RWPE1 (cell line): ENCODE measurements at regions not wholly inside any gene's neighbourhood (a gene's known extent, or its start where the extent isn't known, plus 50 kb on each side); places are given as distances from the start of the nearest gene placed in this dataset.

Source experiments
- CTCF ChIA-PET: fragments of 350-600 bp; sonication (Branson Sonifier 250); formaldehyde crosslinking; extraction: SDS; loops from one replicate; lab custom pipeline; 2021; lab: Yijun Ruan, JAX
- POLR2A ChIA-PET: fragments of 400-600 bp; formaldehyde crosslinking; extraction: SDS; loops from one replicate; lab custom pipeline; 2020; ENCODE audit warnings: antibody characterized with exemption; ENCODE audit not compliant: low non-redundant PET; lab: Yijun Ruan, JAX
- DNase-seq: peaks from one replicate; pipeline ENCODE4 v3.0.0; 2012; ENCODE audit warnings: low spot score
- H3K27ac ChIP-seq: fragments of 450-650 bp; 2 replicates; pipeline ENCODE4 v1.5.1; 2017
- CTCF ChIP-seq: fragments of 450-650 bp; conservative IDR thresholded peaks from 2 replicates; pipeline ENCODE4 v1.5.1; 2017; ENCODE audit warnings: low read depth, mild to moderate bottlenecking

GRCh38 chr5:4651806-4652565 lies 488.1 kb upstream of the ADAMTS16 start:
- CTCF ChIA-PET: no interaction called here
- POLR2A ChIA-PET: no interaction called here
- TF ChIP-seq CTCF: no peak
- H3K27ac ChIP-seq: no peak overlapping the region
- no peak for DNase-seq

DNA sequence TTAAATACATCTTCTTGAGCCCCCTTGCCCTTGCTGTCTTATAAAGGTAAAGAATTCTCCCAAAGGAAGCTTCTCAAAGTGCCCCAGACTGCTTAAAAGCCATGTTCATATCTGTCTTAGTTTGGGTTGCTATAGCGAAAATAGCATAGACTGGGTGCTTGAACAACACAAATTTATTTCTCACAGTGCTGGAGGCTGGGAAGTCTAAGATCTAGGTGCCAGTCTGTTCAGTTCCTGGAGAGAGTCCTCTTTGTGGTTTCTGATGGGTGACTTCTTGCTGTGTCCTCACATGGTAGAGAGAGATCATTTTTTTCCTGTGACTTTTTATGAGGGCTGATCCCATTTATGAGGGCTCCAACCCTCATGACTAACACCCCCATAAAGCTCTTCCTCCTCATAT lies 486.7 kb upstream of the ADAMTS16 start:
- no peak for DNase-seq
- no peak overlapping the region for H3K27ac ChIP-seq
- TF ChIP-seq CTCF: no peak
- POLR2A ChIA-PET: no interaction called here
- CTCF ChIA-PET: no interaction called here

DNA sequence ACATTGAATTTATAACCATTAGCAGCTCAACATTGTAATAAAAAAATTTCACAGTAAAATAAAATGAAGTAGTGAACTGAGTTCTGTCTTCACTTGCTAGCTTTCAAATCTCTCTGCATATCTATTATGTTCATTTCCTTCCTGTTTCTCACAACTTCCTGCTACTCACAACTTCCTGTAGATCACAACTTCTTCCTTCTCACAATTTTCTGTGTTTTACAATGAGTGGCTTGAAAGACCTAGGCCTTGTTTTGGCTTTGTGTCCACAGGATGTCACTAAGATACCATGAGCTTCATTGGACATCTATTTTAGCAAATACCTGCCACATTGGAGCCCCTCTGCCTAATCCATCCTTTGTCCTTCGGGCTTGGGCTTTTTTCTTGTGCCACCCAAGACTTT lies 480.3 kb upstream of the ADAMTS16 start:
- ChIA-PET POLR2A (no interaction called here), CTCF (no interaction called here)
- no peak for DNase-seq
- no peak for TF ChIP-seq CTCF
- H3K27ac ChIP-seq: no peak overlapping the region

DNA sequence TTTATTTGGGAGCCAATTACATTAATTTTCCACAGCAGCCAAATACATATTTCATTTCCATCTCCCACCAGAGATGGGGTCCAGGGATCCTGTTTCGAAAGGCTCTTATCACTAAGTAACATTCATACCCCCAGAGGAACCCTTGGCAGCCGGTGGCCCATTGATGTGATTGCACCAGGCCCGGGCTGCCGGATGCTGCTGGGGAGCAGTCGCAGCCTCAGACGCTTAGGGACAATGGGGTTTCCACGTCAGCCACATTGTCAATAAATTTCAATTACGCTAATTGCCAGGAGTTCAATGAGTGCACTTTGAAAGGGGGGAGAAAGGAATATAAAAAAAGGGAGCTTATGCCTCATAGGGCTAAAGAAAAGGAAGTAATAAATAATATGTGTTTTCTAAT lies 478.8 kb upstream of the ADAMTS16 start:
- no peak for TF ChIP-seq CTCF
- no peak for DNase-seq
- POLR2A ChIA-PET: no interaction called here
- CTCF ChIA-PET: no interaction called here
- no peak overlapping the region for H3K27ac ChIP-seq

- TF ChIP-seq CTCF: no peak
- POLR2A ChIA-PET: no interaction called here
- CTCF ChIA-PET: no interaction called here
- DNase-seq: no peak
- no peak overlapping the region for H3K27ac ChIP-seq
These were observed 478.3 kb upstream of the ADAMTS16 start for GRCh38 chr5:4661836-4662235.

GRCh38 chr5:4662756-4663155 lies 477.4 kb upstream of the ADAMTS16 start:
- no peak for DNase-seq
- ChIA-PET POLR2A (no interaction called here), CTCF (no interaction called here)
- no peak for TF ChIP-seq CTCF
- H3K27ac ChIP-seq: no peak overlapping the region
